Osteoblast (primary cell): ENCODE measurements at regions not wholly inside any gene's neighbourhood (a gene's known extent, or its start where the extent isn't known, plus 50 kb on each side); places are given as distances from the start of the nearest gene placed in this dataset.

Experiments
- DNase-seq: peaks from one replicate; pipeline ENCODE4 v3.0.0; 2011; ENCODE audit warnings: low spot score, mixed read lengths; ENCODE audit not compliant: insufficient read length; ENCODE audit errors: missing footprints
- H2AFZ ChIP-seq: 2 replicates; pipeline ENCODE4 v1.6.0; 2011; ENCODE audit warnings: mild to moderate bottlenecking, low read length
- H3K27ac ChIP-seq: 2 replicates; pipeline ENCODE4 v1.5.1; 2011; ENCODE audit warnings: mild to moderate bottlenecking, low read depth, low read length, moderate library complexity
- H3K27me3 ChIP-seq: 2 replicates; pipeline ENCODE4 v1.6.0; 2012; ENCODE audit warnings: mild to moderate bottlenecking, control low read depth, inconsistent platforms, low read length, moderate library complexity; ENCODE audit not compliant: insufficient read depth
- H3K36me3 ChIP-seq: 2 replicates; pipeline ENCODE4 v1.5.1; 2011; ENCODE audit warnings: mild to moderate bottlenecking, low read length, control low read depth, moderate library complexity; ENCODE audit not compliant: insufficient read depth
- H3K4me1 ChIP-seq: 2 replicates; pipeline ENCODE4 v1.5.1; 2011; ENCODE audit warnings: mild to moderate bottlenecking, low read length, control low read depth, moderate library complexity; ENCODE audit not compliant: insufficient read depth
- H3K4me2 ChIP-seq: 2 replicates; pipeline ENCODE4 v1.6.0; 2011; ENCODE audit warnings: mild to moderate bottlenecking, low read length; ENCODE audit not compliant: insufficient read depth
- H3K4me3 ChIP-seq: fragments of 200-600 bp; sonication (generic); 3 replicates; pipeline ENCODE4 v1.5.1; 2012; ENCODE audit warnings: mild to moderate bottlenecking, low read length, inconsistent platforms; ENCODE audit not compliant: insufficient read depth
- H3K79me2 ChIP-seq: 2 replicates; pipeline ENCODE4 v1.6.0; 2012; ENCODE audit warnings: mild to moderate bottlenecking, low read length, control low read depth, inconsistent platforms; ENCODE audit not compliant: insufficient read depth
- H3K9me3 ChIP-seq: 2 replicates; pipeline ENCODE4 v1.5.1; 2011; ENCODE audit warnings: low read depth, low read length, control low read depth
- H4K20me1 ChIP-seq: 2 replicates; pipeline ENCODE4 v1.6.0; 2012; ENCODE audit warnings: mild to moderate bottlenecking, low read length, control low read depth; ENCODE audit not compliant: insufficient read depth
- CTCF ChIP-seq: IDR thresholded peaks from 2 replicates; pipeline ENCODE4 v1.5.1; 2011; ENCODE audit warnings: mild to moderate bottlenecking, low read depth, low read length, moderate library complexity; ENCODE audit errors: extremely low read depth

- Histone ChIP-seq H3K36me3 (no peaks in the 10 kb centered on the region), H3K4me2 (no peak overlapping the region), H3K9me3 (no peaks in the 10 kb centered on the region), H4K20me1 (no peaks in the 10 kb centered on the region), H3K4me3 (no peak overlapping the region), H3K27me3 (no peaks in the 10 kb centered on the region), H3K4me1 (no peaks in the 10 kb centered on the region), H3K79me2 (no peaks in the 10 kb centered on the region), H3K27ac (no peak overlapping the region), H2AFZ (no peak overlapping the region)
- TF ChIP-seq CTCF: no peak
- DNase-seq: no peak
Observed at GRCh38 chr10:83179371-83179770, 959.9 kb upstream of the GHITM start.

GRCh38 chr10:83182076-83182475 is 957.2 kb upstream of the GHITM start:
- H3K4me1 ChIP-seq: no peaks in the 10 kb centered on the region
- no peak overlapping the region for H2AFZ ChIP-seq
- no peaks in the 10 kb centered on the region for H4K20me1 ChIP-seq
- no peak for TF ChIP-seq CTCF
- H3K4me2 ChIP-seq: no peak overlapping the region
- no peaks in the 10 kb centered on the region for H3K9me3 ChIP-seq
- no peaks in the 10 kb centered on the region for H3K79me2 ChIP-seq
- no peak for DNase-seq
- H3K36me3 ChIP-seq: no peaks in the 10 kb centered on the region
- no peaks in the 10 kb centered on the region for H3K27me3 ChIP-seq
- H3K27ac ChIP-seq: no peak overlapping the region
- H3K4me3 ChIP-seq: no peak overlapping the region

GRCh38 chr10:83184641-83185040 is 954.7 kb upstream of the GHITM start:
- no peak for TF ChIP-seq CTCF
- no peaks in the 10 kb centered on the region for H3K9me3 ChIP-seq
- no peak overlapping the region for H3K4me2 ChIP-seq
- H3K4me3 ChIP-seq: no peak overlapping the region
- no peak overlapping the region for H3K27ac ChIP-seq
- no peaks in the 10 kb centered on the region for H3K79me2 ChIP-seq
- no peaks in the 10 kb centered on the region for H3K36me3 ChIP-seq
- no peak for DNase-seq
- no peak overlapping the region for H2AFZ ChIP-seq
- H3K4me1 ChIP-seq: no peaks in the 10 kb centered on the region
- no peaks in the 10 kb centered on the region for H4K20me1 ChIP-seq
- no peaks in the 10 kb centered on the region for H3K27me3 ChIP-seq

GRCh38 chr10:83190614-83191013 is 948.7 kb upstream of the GHITM start:
- no peaks in the 10 kb centered on the region for H4K20me1 ChIP-seq
- no peak overlapping the region for H3K4me3 ChIP-seq
- no peaks in the 10 kb centered on the region for H3K36me3 ChIP-seq
- H3K27me3 ChIP-seq: no peaks in the 10 kb centered on the region
- H3K9me3 ChIP-seq: no peaks in the 10 kb centered on the region
- no peak overlapping the region for H3K4me2 ChIP-seq
- DNase-seq: no peak
- no peaks in the 10 kb centered on the region for H3K4me1 ChIP-seq
- no peak for TF ChIP-seq CTCF
- no peak overlapping the region for H3K27ac ChIP-seq
- H2AFZ ChIP-seq: no peak overlapping the region
- H3K79me2 ChIP-seq: no peaks in the 10 kb centered on the region
